ENCODE measurements at regions not wholly inside any gene's neighbourhood (a gene's known extent, or its start where the extent isn't known, plus 50 kb on each side); places are given as distances from the start of the nearest gene placed in this dataset.

GRCh38 chr11:115069599-115069998 lies 391.3 kb downstream of the NXPE2 start:
- Histone ChIP-seq H3K27ac (ENCODE audit: low read depth in 1 of 2, low read length in 2 of 2) (no peak overlapping the region), H3K4me3 (ENCODE audit: low read depth in 1 of 3, low read length in 3 of 3) (no peak overlapping the region), H3K36me3 (ENCODE audit: control insufficient read depth in 4 of 4, insufficient read depth in 3 of 4, low read depth in 1 of 4, low read length in 3 of 4) (no peaks in the 10 kb centered on the region), H3K4me1 (ENCODE audit: control insufficient read depth in 4 of 4, insufficient read depth in 4 of 4, low read length in 3 of 4) (no peaks in the 10 kb centered on the region), H3K9ac (ENCODE audit: low read depth in 1 of 2, low read length in 2 of 2) (no peak overlapping the region), H3K9me3 (ENCODE audit: control insufficient read depth in 4 of 4, low read length in 3 of 4) (peaks cover 5 to 16% (median 8%) of the 10 kb centered on the region in 4 donors), H3K27me3 (ENCODE audit: control insufficient read depth in 4 of 4, insufficient read depth in 4 of 4, low read length in 3 of 4) (no peaks in the 10 kb centered on the region)
- 90% methylated on average over 6 of the region's 6 CpGs for WGBS
- TF ChIP-seq ZBTB33 (IDR thresholded peaks at IDR 0.05) (no peak), FOXA1 (IDR thresholded peaks at IDR 0.05) (no peak), EGR1 (IDR thresholded peaks at IDR 0.05; ENCODE audit: low read depth in 2 of 2) (no peak), JUND (IDR thresholded peaks at IDR 0.05) (no peak), NR2F2 (IDR thresholded peaks at IDR 0.05) (no peak), YY1 (IDR thresholded peaks at IDR 0.05) (no peak), FOXA2 (IDR thresholded peaks at IDR 0.05) (no peak), GABPA (IDR thresholded peaks at IDR 0.05 in 1 of 2, conservative IDR thresholded peaks at IDR 0.05 in 1 of 2) (no peak), SP1 (IDR thresholded peaks at IDR 0.05) (no peak), HNF4A (conservative IDR thresholded peaks at IDR 0.05) (no peak), TAF1 (conservative IDR thresholded peaks at IDR 0.05) (no peak)
- TF ChIP-seq, protein P1, sequence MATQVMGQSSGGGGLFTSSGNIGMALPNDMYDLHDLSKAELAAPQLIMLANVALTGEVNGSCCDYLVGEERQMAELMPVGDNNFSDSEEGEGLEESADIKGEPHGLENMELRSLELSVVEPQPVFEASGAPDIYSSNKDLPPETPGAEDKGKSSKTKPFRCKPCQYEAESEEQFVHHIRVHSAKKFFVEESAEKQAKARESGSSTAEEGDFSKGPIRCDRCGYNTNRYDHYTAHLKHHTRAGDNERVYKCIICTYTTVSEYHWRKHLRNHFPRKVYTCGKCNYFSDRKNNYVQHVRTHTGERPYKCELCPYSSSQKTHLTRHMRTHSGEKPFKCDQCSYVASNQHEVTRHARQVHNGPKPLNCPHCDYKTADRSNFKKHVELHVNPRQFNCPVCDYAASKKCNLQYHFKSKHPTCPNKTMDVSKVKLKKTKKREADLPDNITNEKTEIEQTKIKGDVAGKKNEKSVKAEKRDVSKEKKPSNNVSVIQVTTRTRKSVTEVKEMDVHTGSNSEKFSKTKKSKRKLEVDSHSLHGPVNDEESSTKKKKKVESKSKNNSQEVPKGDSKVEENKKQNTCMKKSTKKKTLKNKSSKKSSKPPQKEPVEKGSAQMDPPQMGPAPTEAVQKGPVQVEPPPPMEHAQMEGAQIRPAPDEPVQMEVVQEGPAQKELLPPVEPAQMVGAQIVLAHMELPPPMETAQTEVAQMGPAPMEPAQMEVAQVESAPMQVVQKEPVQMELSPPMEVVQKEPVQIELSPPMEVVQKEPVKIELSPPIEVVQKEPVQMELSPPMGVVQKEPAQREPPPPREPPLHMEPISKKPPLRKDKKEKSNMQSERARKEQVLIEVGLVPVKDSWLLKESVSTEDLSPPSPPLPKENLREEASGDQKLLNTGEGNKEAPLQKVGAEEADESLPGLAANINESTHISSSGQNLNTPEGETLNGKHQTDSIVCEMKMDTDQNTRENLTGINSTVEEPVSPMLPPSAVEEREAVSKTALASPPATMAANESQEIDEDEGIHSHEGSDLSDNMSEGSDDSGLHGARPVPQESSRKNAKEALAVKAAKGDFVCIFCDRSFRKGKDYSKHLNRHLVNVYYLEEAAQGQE (IDR thresholded peaks at IDR 0.05) = no peak
- TF ChIP-seq, protein P2, sequence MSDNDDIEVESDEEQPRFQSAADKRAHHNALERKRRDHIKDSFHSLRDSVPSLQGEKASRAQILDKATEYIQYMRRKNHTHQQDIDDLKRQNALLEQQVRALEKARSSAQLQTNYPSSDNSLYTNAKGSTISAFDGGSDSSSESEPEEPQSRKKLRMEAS (IDR thresholded peaks at IDR 0.05) = no peak
- TF ChIP-seq, protein P3, sequence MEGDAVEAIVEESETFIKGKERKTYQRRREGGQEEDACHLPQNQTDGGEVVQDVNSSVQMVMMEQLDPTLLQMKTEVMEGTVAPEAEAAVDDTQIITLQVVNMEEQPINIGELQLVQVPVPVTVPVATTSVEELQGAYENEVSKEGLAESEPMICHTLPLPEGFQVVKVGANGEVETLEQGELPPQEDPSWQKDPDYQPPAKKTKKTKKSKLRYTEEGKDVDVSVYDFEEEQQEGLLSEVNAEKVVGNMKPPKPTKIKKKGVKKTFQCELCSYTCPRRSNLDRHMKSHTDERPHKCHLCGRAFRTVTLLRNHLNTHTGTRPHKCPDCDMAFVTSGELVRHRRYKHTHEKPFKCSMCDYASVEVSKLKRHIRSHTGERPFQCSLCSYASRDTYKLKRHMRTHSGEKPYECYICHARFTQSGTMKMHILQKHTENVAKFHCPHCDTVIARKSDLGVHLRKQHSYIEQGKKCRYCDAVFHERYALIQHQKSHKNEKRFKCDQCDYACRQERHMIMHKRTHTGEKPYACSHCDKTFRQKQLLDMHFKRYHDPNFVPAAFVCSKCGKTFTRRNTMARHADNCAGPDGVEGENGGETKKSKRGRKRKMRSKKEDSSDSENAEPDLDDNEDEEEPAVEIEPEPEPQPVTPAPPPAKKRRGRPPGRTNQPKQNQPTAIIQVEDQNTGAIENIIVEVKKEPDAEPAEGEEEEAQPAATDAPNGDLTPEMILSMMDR (IDR thresholded peaks at IDR 0.05; ENCODE audit: low read depth, low read length, missing input control) = no peak
- DNase-seq (ENCODE audit: low spot score) = no peak

GRCh38 chr11:115075356-115075755 lies 397.0 kb downstream of the NXPE2 start:
- 73% methylated on average over 3 of the region's 3 CpGs for WGBS

More at GRCh38 chr11:115075356-115075755, 397.0 kb downstream of the NXPE2 start:
- no peaks in the 10 kb centered on the region for H3K4me1 ChIP-seq (ENCODE audit: control insufficient read depth in 4 of 4, insufficient read depth in 4 of 4, low read length in 3 of 4)
- H3K36me3 ChIP-seq (ENCODE audit: control insufficient read depth in 4 of 4, insufficient read depth in 3 of 4, low read depth in 1 of 4, low read length in 3 of 4) = no peaks in the 10 kb centered on the region
- no peaks in the 10 kb centered on the region for H3K9me3 ChIP-seq (ENCODE audit: control insufficient read depth in 4 of 4, low read length in 3 of 4)
- H3K9ac ChIP-seq (ENCODE audit: low read depth in 1 of 2, low read length in 2 of 2) = no peak overlapping the region
- H3K27me3 ChIP-seq (ENCODE audit: control insufficient read depth in 4 of 4, insufficient read depth in 4 of 4, low read length in 3 of 4) = no peaks in the 10 kb centered on the region
- no peak overlapping the region for H3K4me3 ChIP-seq (ENCODE audit: low read depth in 1 of 3, low read length in 3 of 3)
- no peak for DNase-seq (ENCODE audit: low spot score)
- no peak overlapping the region for H3K27ac ChIP-seq (ENCODE audit: low read depth in 1 of 2, low read length in 2 of 2)
- no peak for TF ChIP-seq GABPA (IDR thresholded peaks at IDR 0.05 in 1 of 2, conservative IDR thresholded peaks at IDR 0.05 in 1 of 2)
- no peak for TF ChIP-seq TAF1 (conservative IDR thresholded peaks at IDR 0.05)
- no peak for TF ChIP-seq JUND (IDR thresholded peaks at IDR 0.05)
- no peak for TF ChIP-seq ATF3 (IDR thresholded peaks at IDR 0.05)
- TF ChIP-seq ZBTB33 (IDR thresholded peaks at IDR 0.05) = no peak
